Stomach (tissue), 4 donors: ENCODE measurements at regions not wholly inside any gene's neighbourhood (a gene's known extent, or its start where the extent isn't known, plus 50 kb on each side); places are given as distances from the start of the nearest gene placed in this dataset.

Source experiments
- CTCF ChIP-seq, 7 experiments: fragments of 450-650 bp in 4 of 7; fragments of 200-600 bp in 3 of 7; sonication (generic) in 3 of 7; IDR thresholded peaks; one replicate each; pipeline ENCODE4 v1.5.1; 2016 to 2019; ENCODE audit warnings: antibody characterized with exemption in 7 of 7, control low read depth in 2 of 7, mild to moderate bottlenecking in 1 of 7
- EP300 ChIP-seq: sonication (generic); formaldehyde crosslinking; IDR thresholded peaks from one replicate; pipeline ENCODE4 v1.6.1; 2017; ENCODE audit warnings: antibody characterized with exemption
- POLR2AphosphoS5 ChIP-seq, 3 donors: sonication (generic); formaldehyde crosslinking; IDR thresholded peaks; one replicate each; pipeline ENCODE4 v1.6.1; 2016; ENCODE audit warnings: antibody characterized with exemption in 3 of 3

GRCh38 chr1:223462047-223462630, 68.9 kb downstream of the CCDC185 start:
- TF ChIP-seq POLR2AphosphoS5 (IDR thresholded peaks at IDR 0.05), result no peak
- no peak for TF ChIP-seq CTCF (IDR thresholded peaks at IDR 0.05)
- TF ChIP-seq EP300, result no peak
